Stimulated activated CD8-positive, alpha-beta memory T cell treated with anti-CD3 and anti-CD28 coated beads, Interleukin-4, amount 100 ng/mL, for 4 hours (primary cell): ENCODE measurements at regions not wholly inside any gene's neighbourhood (a gene's known extent, or its start where the extent isn't known, plus 50 kb on each side); places are given as distances from the start of the nearest gene placed in this dataset.

Source experiments
- DNase-seq, 2 donors: peaks; one replicate each; pipeline ENCODE4 v3.0.0-alpha.2; 2020; ENCODE audit warnings: low read depth in 2 of 2, low spot score in 1 of 2

GRCh38 chr16:52056259-52056658 lies 490.7 kb downstream of the TOX3 start:
- DNase-seq = no peak

GRCh38 chr16:52055381-52055780 lies 491.6 kb downstream of the TOX3 start:
- no peak for DNase-seq

GRCh38 chr16:52054326-52054725 lies 492.6 kb downstream of the TOX3 start:
- no peak for DNase-seq

- no peak for DNase-seq
These were observed 494.1 kb downstream of the TOX3 start for GRCh38 chr16:52052818-52053217.

- DNase-seq = no peak
These were observed 495.4 kb downstream of the TOX3 start for GRCh38 chr16:52051414-52052172.

- DNase-seq = no peak
These were observed 496.5 kb downstream of the TOX3 start for GRCh38 chr16:52050418-52050817.

- no peak for DNase-seq
These were observed 511.5 kb downstream of the TOX3 start for GRCh38 chr16:52035436-52035835.

- no peak for DNase-seq
These were observed 512.1 kb downstream of the TOX3 start for GRCh38 chr16:52034830-52035229.

- DNase-seq = no peak
These were observed 513.0 kb downstream of the TOX3 start for GRCh38 chr16:52033992-52034391.

GRCh38 chr16:52022980-52023379 lies 524.0 kb downstream of the TOX3 start:
- no peak for DNase-seq

GRCh38 chr16:52022177-52022576 lies 524.8 kb downstream of the TOX3 start:
- no peak for DNase-seq

GRCh38 chr16:52016387-52016786 lies 530.6 kb downstream of the TOX3 start:
- no peak for DNase-seq

GRCh38 chr16:52005551-52005950 lies 541.4 kb downstream of the TOX3 start:
- DNase-seq = no peak

GRCh38 chr16:52004343-52004742 lies 542.6 kb downstream of the TOX3 start:
- no peak for DNase-seq

- no peak for DNase-seq
These were observed 544.9 kb downstream of the TOX3 start for GRCh38 chr16:52002026-52002425.

GRCh38 chr16:51996516-51996915 lies 550.4 kb downstream of the TOX3 start:
- no peak for DNase-seq

GRCh38 chr16:51994597-51994996 lies 552.3 kb downstream of the TOX3 start:
- DNase-seq = no peak

GRCh38 chr16:51989637-51990230 lies 557.2 kb downstream of the TOX3 start:
- no peak for DNase-seq

GRCh38 chr16:51988977-51989376 lies 558.0 kb downstream of the TOX3 start:
- DNase-seq = no peak

GRCh38 chr16:51987519-51987918 lies 559.4 kb downstream of the TOX3 start:
- no peak for DNase-seq

GRCh38 chr16:51986717-51987116 lies 560.2 kb downstream of the TOX3 start:
- DNase-seq = no peak

- DNase-seq = no peak
These were observed 560.6 kb downstream of the TOX3 start for GRCh38 chr16:51986301-51986700.

- DNase-seq = no peak
These were observed 561.8 kb downstream of the TOX3 start for GRCh38 chr16:51985126-51985525.
